TTC549 (cell line): ENCODE measurements at regions not wholly inside any gene's neighbourhood (a gene's known extent, or its start where the extent isn't known, plus 50 kb on each side); places are given as distances from the start of the nearest gene placed in this dataset.

Experiments
- FAIRE-seq: peaks from 2 replicates; lab custom pipeline; 2012; peaks lifted over from hg19 to GRCh38; lab: Jason Lieb, UNC

- FAIRE-seq: no peak
Observed at GRCh38 chr14:66426451-66426850, 59.7 kb upstream of the CCDC196 start.

GRCh38 chr14:66432334-66432733 is 53.8 kb upstream of the CCDC196 start:
- FAIRE-seq: no peak

GRCh38 chr14:66434464-66434863 is 51.7 kb upstream of the CCDC196 start:
- no peak for FAIRE-seq

GRCh38 chr14:66435683-66436082 is 50.5 kb upstream of the CCDC196 start:
- FAIRE-seq: no peak
